Globus pallidus (tissue), 1 donor: ENCODE measurements at regions not wholly inside any gene's neighbourhood (a gene's known extent, or its start where the extent isn't known, plus 50 kb on each side); places are given as distances from the start of the nearest gene placed in this dataset.

Experiments
- DNase-seq: peaks from one replicate; pipeline ENCODE4 v3.0.0-alpha.2; 2015; ENCODE audit warnings: low spot score

GRCh38 chr1:38287547-38287946 is 241.0 kb upstream of the POU3F1 start:
- DNase-seq, result no peak

GRCh38 chr1:38287036-38287435 is 240.4 kb upstream of the POU3F1 start:
- no peak for DNase-seq

GRCh38 chr1:38285807-38286530 is 239.4 kb upstream of the POU3F1 start:
- DNase-seq, result no peak

GRCh38 chr1:38284953-38285352 is 238.4 kb upstream of the POU3F1 start:
- no peak for DNase-seq

- DNase-seq, result no peak
These were observed 237.3 kb upstream of the POU3F1 start for GRCh38 chr1:38283696-38284470.

GRCh38 chr1:38279148-38279547 is 232.6 kb upstream of the POU3F1 start:
- no peak for DNase-seq

- DNase-seq, result no peak
These were observed 231.1 kb upstream of the POU3F1 start for GRCh38 chr1:38277646-38278045.

- no peak for DNase-seq
These were observed 229.4 kb upstream of the POU3F1 start for GRCh38 chr1:38275960-38276359.

- peak; percentile 18 for DNase-seq
These were observed 228.4 kb upstream of the POU3F1 start for GRCh38 chr1:38274974-38275373.

GRCh38 chr1:38273196-38273804 is 226.7 kb upstream of the POU3F1 start:
- DNase-seq, result no peak

GRCh38 chr1:38272515-38272914 is 225.9 kb upstream of the POU3F1 start:
- no peak for DNase-seq

- no peak for DNase-seq
These were observed 224.4 kb upstream of the POU3F1 start for GRCh38 chr1:38270849-38271633.

- no peak for DNase-seq
These were observed 223.6 kb upstream of the POU3F1 start for GRCh38 chr1:38269923-38270848.

- DNase-seq, result no peak
These were observed 221.6 kb upstream of the POU3F1 start for GRCh38 chr1:38268226-38268625.

GRCh38 chr1:38267037-38268036 is 220.7 kb upstream of the POU3F1 start:
- DNase-seq, result no peak

- DNase-seq, result no peak
These were observed 219.6 kb upstream of the POU3F1 start for GRCh38 chr1:38266197-38266520.

GRCh38 chr1:38265293-38266196 is 219.0 kb upstream of the POU3F1 start:
- DNase-seq, result no peak

GRCh38 chr1:38263438-38263837 is 216.8 kb upstream of the POU3F1 start:
- DNase-seq, result no peak

GRCh38 chr1:38261574-38261973 is 215.0 kb upstream of the POU3F1 start:
- DNase-seq, result no peak
